HG02588 (cell line): ENCODE measurements at regions not wholly inside any gene's neighbourhood (a gene's known extent, or its start where the extent isn't known, plus 50 kb on each side); places are given as distances from the start of the nearest gene placed in this dataset.
A peak's percentile ranks its signal among the peaks of the same experiment; 100 is the strongest.
"Not testable (repeated sequence)": the region's sequence is repeated elsewhere in the genome, so short reads cannot be mapped to it uniquely, and the experiment has no call there.

Experiments used
- ATAC-seq: cut with Tn5 transposase; IDR thresholded peaks from one replicate; pipeline ENCODE4 v1.9.1; 2021; ENCODE audit warnings: mild to moderate bottlenecking, moderate library complexity; ENCODE audit not compliant: unreplicated experiment

GRCh38 chr9:87781331-87781730 lies 55.4 kb downstream of the CTSL start:
- no peak for ATAC-seq

GRCh38 chr9:87783180-87783579 lies 57.3 kb downstream of the CTSL start:
- ATAC-seq = no peak

DNA sequence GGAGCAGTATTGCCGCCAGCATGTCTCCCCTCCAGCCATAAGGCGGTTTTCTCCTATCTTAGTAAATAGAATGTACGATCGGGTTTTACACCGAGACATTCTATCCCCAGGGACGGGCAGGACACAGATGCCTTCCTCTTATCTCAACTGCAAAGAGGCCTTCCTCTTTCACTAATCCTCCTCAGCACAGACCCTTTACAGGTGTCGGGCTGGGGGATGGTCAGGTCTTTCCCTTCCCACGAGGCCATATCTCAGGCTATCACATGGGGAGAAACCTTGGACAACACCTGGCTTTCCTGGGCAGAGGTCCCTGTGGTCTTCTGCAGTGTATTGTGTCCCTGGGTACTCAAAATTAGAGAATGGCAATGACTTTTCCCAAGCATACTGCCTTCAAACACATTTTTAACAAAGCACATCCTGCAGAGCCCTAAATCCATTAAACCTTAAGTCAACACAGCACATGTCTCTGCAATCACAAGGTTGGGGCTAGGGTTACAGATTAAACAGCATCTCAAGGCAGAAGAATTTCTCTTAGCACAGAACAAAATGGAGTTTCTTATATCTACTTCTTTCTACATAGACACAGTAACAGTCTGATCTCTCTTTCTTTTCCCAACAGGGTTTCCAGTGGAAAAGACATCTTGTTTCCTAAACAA lies 59.5 kb downstream of the CTSL start:
- ATAC-seq = not testable (repeated sequence)

DNA sequence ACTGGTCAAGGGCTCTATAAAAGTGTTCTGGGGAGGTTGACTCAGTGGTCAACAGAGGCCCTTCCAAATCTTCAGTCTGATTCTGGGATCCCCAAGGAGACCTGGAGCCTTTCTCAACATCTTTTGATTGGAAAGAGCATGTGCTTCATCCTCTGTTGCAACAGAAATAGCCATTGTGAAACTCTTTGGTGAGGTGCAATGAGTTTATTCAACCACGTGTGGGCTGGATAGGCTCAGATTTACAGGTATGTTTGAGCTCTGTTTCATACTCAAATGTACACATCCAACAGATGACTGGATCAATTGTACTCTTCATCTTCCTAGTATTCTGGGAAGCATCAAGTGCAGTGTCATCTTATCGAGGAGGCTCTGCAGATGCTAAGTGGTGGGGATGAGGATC lies 60.5 kb downstream of the CTSL start:
- ATAC-seq = no peak

- no peak for ATAC-seq
These were observed 61.0 kb downstream of the CTSL start for GRCh38 chr9:87786876-87787275.

DNA sequence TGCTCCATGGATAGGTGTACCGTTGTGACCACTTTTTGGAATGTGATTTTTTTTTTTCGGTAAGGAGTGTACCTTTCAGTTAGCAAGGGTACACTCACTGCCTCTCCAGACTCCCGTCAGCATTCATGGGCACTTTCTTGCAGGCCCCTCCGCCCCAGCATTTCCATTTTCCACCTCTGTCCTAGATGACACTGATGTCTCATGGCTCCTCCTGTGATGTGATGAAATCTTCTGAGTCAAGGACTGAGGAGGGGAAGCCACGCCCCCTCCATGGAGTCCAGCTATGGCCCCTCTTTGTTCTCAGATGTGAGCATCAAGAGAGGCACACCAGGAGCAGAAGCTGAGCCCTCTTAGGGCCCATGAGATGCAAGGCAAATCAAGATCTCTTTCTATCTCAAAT lies 61.8 kb downstream of the CTSL start:
- ATAC-seq = no peak

- peak; percentile 95 for ATAC-seq
These were observed 66.9 kb downstream of the CTSL start for GRCh38 chr9:87792831-87793288.

DNA sequence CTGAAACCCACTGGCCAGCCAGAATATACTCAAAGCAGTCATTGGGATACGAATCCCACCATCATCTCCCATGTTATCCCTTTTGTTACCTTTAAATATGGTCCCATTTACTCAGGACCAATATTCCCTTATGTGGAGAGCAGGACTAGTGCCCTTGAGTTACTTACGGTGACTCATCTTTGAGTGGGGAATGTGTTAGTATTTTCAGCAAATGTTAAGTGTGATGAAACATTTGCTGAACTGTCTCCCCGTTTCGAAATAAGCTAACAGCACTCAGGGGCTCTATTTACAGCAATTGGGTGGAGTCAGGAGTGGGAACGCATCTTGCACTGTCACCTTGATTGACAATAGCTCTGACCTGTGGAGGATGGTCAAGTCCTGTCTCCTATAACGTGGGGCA lies 67.4 kb downstream of the CTSL start:
- ATAC-seq = no peak

- no peak for ATAC-seq
These were observed 69.3 kb downstream of the CTSL start for GRCh38 chr9:87795178-87795577.

DNA sequence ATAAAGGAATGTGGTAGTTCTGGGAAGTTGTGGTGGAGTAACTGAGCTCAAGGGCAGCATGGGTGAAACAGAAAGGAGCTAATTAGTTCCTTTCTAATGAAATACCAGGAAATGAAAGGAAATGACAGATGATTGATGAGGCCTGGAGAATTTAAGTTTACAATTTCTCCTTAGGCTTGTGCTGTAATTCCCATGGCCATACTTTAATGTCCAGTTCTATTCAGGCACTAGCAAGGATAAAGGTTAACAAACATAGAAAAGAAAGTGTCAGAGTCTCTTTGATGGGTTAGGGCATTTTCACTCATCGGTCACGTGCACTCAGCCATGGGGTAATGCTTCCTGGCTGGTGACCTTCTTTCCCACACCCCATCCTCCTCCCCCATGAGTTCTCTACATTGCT lies 70.3 kb downstream of the CTSL start:
- no peak for ATAC-seq

DNA sequence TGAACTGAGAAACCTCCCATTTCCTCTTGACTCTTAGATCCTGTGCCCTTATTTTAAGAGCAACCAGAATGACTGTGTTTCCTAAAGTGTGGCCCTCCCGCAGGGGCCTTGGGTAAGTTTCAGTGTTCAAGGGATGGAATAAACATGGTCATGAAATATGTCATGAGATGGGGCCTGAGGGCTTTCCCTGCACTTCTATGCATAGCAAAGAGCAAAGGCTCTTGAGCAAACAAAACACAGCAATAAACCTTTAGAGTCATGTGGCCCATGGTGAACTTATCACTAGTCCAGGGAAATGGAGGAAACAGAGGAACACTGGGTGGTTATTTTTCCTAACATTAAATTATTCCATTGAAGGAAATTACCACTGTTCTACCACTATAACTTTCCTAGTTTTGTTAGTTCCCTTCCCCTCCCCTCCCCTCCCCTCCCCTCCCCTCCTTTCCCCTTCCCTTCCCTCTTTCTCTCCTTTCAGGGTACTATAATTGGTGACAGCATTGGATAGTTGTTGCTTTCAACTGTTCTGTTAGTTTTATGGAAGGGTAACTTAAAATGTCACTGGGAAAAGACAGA lies 72.4 kb downstream of the CTSL start:
- ATAC-seq = no peak

GRCh38 chr9:87799503-87799902 lies 73.6 kb downstream of the CTSL start:
- no peak for ATAC-seq

DNA sequence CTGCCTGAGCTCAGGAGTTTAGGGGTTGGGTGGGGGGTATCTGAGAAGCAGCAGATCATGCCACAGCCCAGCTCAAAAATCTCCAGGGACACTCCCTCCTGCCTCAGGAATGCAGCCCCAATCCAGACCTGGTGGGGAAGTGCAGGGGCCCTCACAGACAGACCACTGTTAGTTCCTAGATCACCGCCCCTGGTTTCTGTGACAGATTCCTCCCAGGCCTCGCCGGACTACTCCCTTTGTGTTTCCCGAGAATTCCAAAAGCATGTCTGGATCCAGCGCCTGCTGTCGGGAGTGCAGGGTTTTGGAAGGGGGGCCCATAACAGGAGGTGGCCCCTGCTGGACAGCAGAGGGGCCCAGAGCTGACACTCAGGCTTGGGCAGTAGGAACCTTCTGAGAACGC lies 74.5 kb downstream of the CTSL start:
- no peak for ATAC-seq

GRCh38 chr9:87801013-87801412 lies 75.1 kb downstream of the CTSL start:
- no peak for ATAC-seq

- no peak for ATAC-seq
These were observed 77.2 kb downstream of the CTSL start for GRCh38 chr9:87803166-87803565.

DNA sequence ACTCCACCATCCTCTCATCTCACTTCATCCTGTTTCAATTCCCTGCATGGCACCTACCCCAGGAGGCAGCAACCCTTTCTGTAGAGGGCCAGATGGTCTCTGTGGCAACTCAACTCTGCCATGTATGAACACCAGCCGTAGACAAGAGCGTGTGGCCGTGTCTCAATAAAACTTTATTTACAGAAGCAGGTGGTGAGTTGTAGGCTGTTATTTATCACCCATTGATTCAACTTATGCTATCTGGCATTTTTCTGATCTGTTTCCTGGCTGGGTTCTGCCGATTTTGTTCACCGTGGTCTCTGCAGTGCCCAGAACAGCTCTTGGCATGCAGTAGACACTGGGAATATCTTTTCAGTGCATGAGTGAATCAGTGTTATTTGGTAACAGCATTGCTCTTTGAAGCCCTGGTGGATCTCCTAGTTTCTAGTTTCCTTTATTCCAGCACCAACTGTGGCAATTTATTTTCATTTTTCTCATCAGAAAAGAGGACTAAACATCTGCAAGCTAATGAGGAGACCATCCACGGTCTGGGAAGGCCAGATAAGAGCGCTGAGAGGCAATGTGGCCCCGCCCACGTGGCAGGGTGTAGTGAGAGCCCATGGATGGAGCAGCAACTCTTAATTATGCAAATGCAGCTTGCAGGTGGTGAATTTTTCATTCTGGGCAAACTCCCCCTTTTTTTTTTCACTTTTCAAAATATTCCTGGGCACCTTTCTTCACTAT lies 77.9 kb downstream of the CTSL start:
- no peak for ATAC-seq

DNA sequence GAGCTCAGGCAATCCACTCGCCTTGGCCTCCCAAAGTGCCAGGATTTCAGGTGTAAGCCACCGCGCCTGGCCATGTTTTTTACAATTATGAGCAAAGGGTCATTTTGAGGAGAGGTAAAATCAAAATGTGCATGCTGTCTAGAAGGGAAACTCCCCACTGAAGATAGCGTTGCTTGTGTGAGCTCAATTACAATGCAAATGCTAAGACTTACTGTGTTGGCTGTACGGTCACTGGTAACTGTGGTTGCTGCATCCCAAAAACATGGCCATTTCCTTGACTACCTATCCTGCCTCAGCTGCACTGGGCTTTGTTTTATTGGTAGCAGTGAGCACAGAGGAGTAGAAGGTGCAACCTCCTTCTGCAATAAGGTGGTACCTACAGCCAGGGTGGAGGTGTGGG lies 77.4 kb upstream of the SPATA31E1 start:
- no peak for ATAC-seq

DNA sequence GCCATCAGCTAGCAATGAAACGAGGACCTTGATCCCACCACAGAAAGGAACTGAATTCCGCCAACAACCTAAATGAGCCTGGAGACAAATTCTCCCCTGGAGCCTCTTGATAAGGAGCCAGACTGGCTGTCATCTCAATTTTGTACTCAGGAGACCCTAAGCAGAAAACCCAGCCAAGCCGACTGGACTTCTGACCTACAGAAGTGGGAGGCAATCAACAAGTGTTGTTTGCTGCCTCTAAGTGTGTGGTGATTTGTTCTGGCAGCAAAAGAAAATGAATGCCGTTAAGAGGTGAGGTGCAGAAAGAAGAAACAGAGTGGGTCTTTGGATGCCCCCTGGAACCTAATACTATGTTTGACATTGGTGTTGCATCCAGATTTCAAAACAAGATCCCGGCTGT lies 72.7 kb upstream of the SPATA31E1 start:
- no peak for ATAC-seq

GRCh38 chr9:87810679-87811178 lies 71.9 kb upstream of the SPATA31E1 start:
- ATAC-seq = no peak

DNA sequence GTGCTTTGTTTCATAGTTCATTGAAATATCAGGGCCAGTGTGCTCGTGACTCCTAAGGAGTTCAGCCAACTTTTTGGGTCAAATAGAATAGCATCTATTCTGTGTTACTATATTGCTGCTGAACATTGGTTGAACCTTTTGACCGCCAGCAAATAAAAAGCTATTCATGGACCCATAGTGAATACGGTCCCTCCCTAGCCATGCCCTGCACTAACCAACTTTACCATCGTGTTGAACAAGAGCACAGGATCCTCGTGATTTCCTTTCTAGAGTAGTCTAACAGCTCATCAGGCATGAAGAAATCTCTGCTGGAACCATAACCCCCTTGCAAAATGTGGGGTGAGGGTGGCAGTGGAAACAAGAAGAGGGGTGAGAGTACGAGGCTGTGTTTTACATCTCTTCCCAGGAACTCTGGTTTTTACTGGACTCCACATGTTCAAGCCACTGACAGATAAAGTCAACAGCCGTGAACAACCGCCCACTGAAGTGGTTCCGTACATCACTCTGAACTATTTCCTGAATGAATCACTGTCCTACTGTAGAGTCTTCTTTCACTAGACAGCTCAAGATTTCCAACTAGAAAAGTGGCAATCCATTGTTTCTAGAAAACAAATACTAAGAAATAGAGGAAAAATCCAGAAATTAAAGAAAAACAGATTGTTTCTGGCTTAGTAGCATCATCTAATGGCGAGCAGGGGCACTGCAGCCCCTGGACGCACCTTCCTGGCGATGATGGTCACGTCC lies 70.1 kb upstream of the SPATA31E1 start:
- no peak for ATAC-seq

- ATAC-seq = no peak
These were observed 69.6 kb upstream of the SPATA31E1 start for GRCh38 chr9:87813119-87813463.

DNA sequence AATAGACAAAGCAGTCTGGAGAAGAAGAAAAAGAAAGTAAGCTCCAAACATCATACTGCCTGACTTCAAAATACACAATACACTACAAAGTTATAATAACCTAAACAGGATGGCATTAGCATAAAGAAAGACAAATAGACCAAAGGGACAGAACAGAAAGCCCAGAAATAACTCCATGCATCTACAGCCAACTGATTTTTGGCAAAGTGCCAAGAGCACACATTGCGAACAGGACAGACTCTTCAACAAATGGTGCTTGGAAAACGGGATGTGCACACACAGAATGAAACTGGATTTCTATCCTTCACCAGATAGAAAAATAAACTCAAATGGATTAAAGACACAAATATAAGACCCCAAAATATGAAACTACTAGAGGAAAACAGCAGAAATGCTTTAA lies 66.6 kb upstream of the SPATA31E1 start:
- ATAC-seq = no peak
